HEK293 (cell line): ENCODE measurements at regions not wholly inside any gene's neighbourhood (a gene's known extent, or its start where the extent isn't known, plus 50 kb on each side); places are given as distances from the start of the nearest gene placed in this dataset.

ENCODE experiments used
- CTCF ChIP-seq: fragments of 450-650 bp; formaldehyde crosslinking; IDR thresholded peaks from 2 replicates; pipeline ENCODE4 v1.5.1; 2016; ENCODE audit warnings: missing biosample characterization, missing genetic modification characterization
- PATZ1 ChIP-seq: fragments of 450-650 bp; formaldehyde crosslinking; IDR thresholded peaks from 2 replicates; pipeline ENCODE4 v1.5.1; 2016; ENCODE audit warnings: missing biosample characterization, missing genetic modification characterization
- YY1 ChIP-seq: fragments of 450-650 bp; formaldehyde crosslinking; IDR thresholded peaks from 2 replicates; pipeline ENCODE4 v1.5.1; 2018; ENCODE audit warnings: missing biosample characterization, missing genetic modification characterization
- ZBTB7A ChIP-seq: fragments of 450-650 bp; formaldehyde crosslinking; IDR thresholded peaks from 2 replicates; pipeline ENCODE4 v1.5.1; 2016; ENCODE audit warnings: low read depth, missing biosample characterization, missing genetic modification characterization
- ZNF174 ChIP-seq: fragments of 450-650 bp; formaldehyde crosslinking; IDR thresholded peaks from 2 replicates; pipeline ENCODE4 v1.5.0; 2017; ENCODE audit warnings: missing biosample characterization, mild to moderate bottlenecking, missing genetic modification characterization
- ZNF18 ChIP-seq: fragments of 450-650 bp; formaldehyde crosslinking; IDR thresholded peaks from 2 replicates; pipeline ENCODE4 v1.5.1; 2016; ENCODE audit warnings: missing biosample characterization, missing genetic modification characterization
- ZNF26 ChIP-seq: fragments of 450-650 bp; formaldehyde crosslinking; IDR thresholded peaks from 2 replicates; pipeline ENCODE4 v1.5.1; 2016; ENCODE audit warnings: missing biosample characterization, missing genetic modification characterization
- ZNF274 ChIP-seq, 2 experiments: fragments of 200-500 bp in 1 of 2; fragments of 450-650 bp in 1 of 2; sonication (Bioruptor generic) in 1 of 2; formaldehyde crosslinking in 1 of 2; IDR thresholded peaks; 2 replicates each; pipeline versions ENCODE4 v1.5.1 to v1.6.1; 2014 to 2016; ENCODE audit warnings: borderline replicate concordance in 1 of 2, inconsistent platforms in 1 of 2, low read length in 1 of 2, missing biosample characterization in 1 of 2, missing genetic modification characterization in 1 of 2
- ZNF280C ChIP-seq: fragments of 450-650 bp; formaldehyde crosslinking; IDR thresholded peaks from 2 replicates; pipeline ENCODE4 v1.5.1; 2016; ENCODE audit warnings: missing biosample characterization, missing genetic modification characterization
- ZNF335 ChIP-seq: fragments of 450-650 bp; formaldehyde crosslinking; conservative IDR thresholded peaks from 2 replicates; pipeline ENCODE4 v1.5.1; 2016; ENCODE audit warnings: missing biosample characterization, missing genetic modification characterization
- ZNF473 ChIP-seq: fragments of 450-650 bp; formaldehyde crosslinking; IDR thresholded peaks from 2 replicates; pipeline ENCODE4 v1.5.1; 2017; ENCODE audit warnings: missing biosample characterization, missing genetic modification characterization
- ZNF544 ChIP-seq: fragments of 450-650 bp; formaldehyde crosslinking; IDR thresholded peaks from 2 replicates; pipeline ENCODE4 v1.5.0; 2017; ENCODE audit warnings: missing biosample characterization, missing genetic modification characterization
- ZNF623 ChIP-seq: fragments of 450-650 bp; formaldehyde crosslinking; IDR thresholded peaks from 2 replicates; pipeline ENCODE4 v1.5.1; 2016; ENCODE audit warnings: missing biosample characterization, missing genetic modification characterization

GRCh38 chr1:4272568-4272967, 372.5 kb upstream of the C1orf174 start:
- TF ChIP-seq ZNF623 (tag by site-specific recombination) (no peak), CTCF (tag by site-specific recombination) (no peak), ZNF544 (tag by site-specific recombination) (no peak), ZNF18 (no peak), PATZ1 (tag by site-specific recombination) (no peak), ZNF473 (tag by site-specific recombination) (no peak), ZBTB7A (tag by site-specific recombination) (no peak), ZNF174 (no peak), ZNF280C (no peak), ZNF274 (IDR thresholded peaks at IDR 0.05; ENCODE audit: low read length) (no peak), ZNF274 (tag by site-specific recombination; IDR thresholded peaks at IDR 0.05; ENCODE audit: borderline replicate concordance) (no peak), YY1 (tag by site-specific recombination) (no peak), ZNF335 (no peak), ZNF26 (tag by site-specific recombination) (no peak)
